ENCODE measurements at regions not wholly inside any gene's neighbourhood (a gene's known extent, or its start where the extent isn't known, plus 50 kb on each side); places are given as distances from the start of the nearest gene placed in this dataset.
A peak's percentile ranks its signal among the peaks of the same experiment; 100 is the strongest.
"Not testable (repeated sequence)": the region's sequence is repeated elsewhere in the genome, so short reads cannot be mapped to it uniquely, and the experiment has no call there.

GRCh38 chr6:81562169-81562568, 190.3 kb downstream of the TENT5A start:
- DNase-seq = peak; percentile 84

- DNase-seq = peak; percentile 3
These were observed 190.8 kb downstream of the TENT5A start for GRCh38 chr6:81561731-81562130.

GRCh38 chr6:81561071-81561564, 191.4 kb downstream of the TENT5A start:
- peak; percentile 16 for DNase-seq

GRCh38 chr6:81557811-81558210, 194.7 kb downstream of the TENT5A start:
- no peak for DNase-seq

- DNase-seq = no peak
These were observed 195.9 kb downstream of the TENT5A start for GRCh38 chr6:81556551-81556950.

- DNase-seq = peak; percentile 81
These were observed 199.3 kb downstream of the TENT5A start for GRCh38 chr6:81553216-81553615.

GRCh38 chr6:81552644-81553043, 199.8 kb downstream of the TENT5A start:
- DNase-seq = no peak

GRCh38 chr6:81547149-81547548, 205.3 kb downstream of the TENT5A start:
- no peak for DNase-seq

GRCh38 chr6:81534934-81535465, 217.5 kb downstream of the TENT5A start:
- no peak for DNase-seq

GRCh38 chr6:81531869-81532561, 220.5 kb downstream of the TENT5A start:
- DNase-seq = no peak

- DNase-seq = no peak
These were observed 235.0 kb downstream of the TENT5A start for GRCh38 chr6:81517455-81517854.

GRCh38 chr6:81515562-81516453, 236.7 kb downstream of the TENT5A start:
- DNase-seq = peak; percentile 46

- not testable (repeated sequence) for DNase-seq
These were observed 238.3 kb downstream of the TENT5A start for GRCh38 chr6:81514195-81514594.

- DNase-seq = no peak
These were observed 241.1 kb downstream of the TENT5A start for GRCh38 chr6:81511423-81511822.

- DNase-seq = no peak
These were observed 256.5 kb downstream of the TENT5A start for GRCh38 chr6:81495999-81496398.

- DNase-seq = no peak
These were observed 260.9 kb downstream of the TENT5A start for GRCh38 chr6:81491454-81492101.

- DNase-seq = no peak
These were observed 265.0 kb downstream of the TENT5A start for GRCh38 chr6:81487489-81487888.

- DNase-seq = no peak
These were observed 266.2 kb downstream of the TENT5A start for GRCh38 chr6:81486234-81486633.

GRCh38 chr6:81485395-81485794, 267.1 kb downstream of the TENT5A start:
- no peak for DNase-seq

GRCh38 chr6:81484251-81484650, 268.2 kb downstream of the TENT5A start:
- DNase-seq = no peak

- DNase-seq = peak; percentile 20
These were observed 272.3 kb downstream of the TENT5A start for GRCh38 chr6:81480139-81480538.

- peak; percentile 78 for DNase-seq
These were observed 275.6 kb downstream of the TENT5A start for GRCh38 chr6:81476881-81477280.

GRCh38 chr6:81475646-81476045, 276.8 kb downstream of the TENT5A start:
- DNase-seq = no peak

Measured in fibroblast of skin of back (primary cell).